SW480 (cell line): ENCODE measurements at regions not wholly inside any gene's neighbourhood (a gene's known extent, or its start where the extent isn't known, plus 50 kb on each side); places are given as distances from the start of the nearest gene placed in this dataset.
"Not testable (repeated sequence)": the region's sequence is repeated elsewhere in the genome, so short reads cannot be mapped to it uniquely, and the experiment has no call there.

Experiments
- DNase-seq: peaks from one replicate; pipeline ENCODE4 v3.0.0-alpha.2; 2016; ENCODE audit warnings: low spot score

GRCh38 chr4:125750399-125750798 is 435.6 kb downstream of the FAT4 start:
- DNase-seq = no peak

GRCh38 chr4:125750828-125751466 is 436.2 kb downstream of the FAT4 start:
- DNase-seq = no peak

GRCh38 chr4:125758438-125758837 is 443.7 kb downstream of the FAT4 start:
- no peak for DNase-seq

GRCh38 chr4:125760201-125760819 is 445.6 kb downstream of the FAT4 start:
- DNase-seq = no peak

- no peak for DNase-seq
Observed at GRCh38 chr4:125760956-125761355, 446.2 kb downstream of the FAT4 start.

GRCh38 chr4:125762537-125762936 is 447.8 kb downstream of the FAT4 start:
- DNase-seq = no peak

- DNase-seq = no peak
Observed at GRCh38 chr4:125765941-125766340, 451.2 kb downstream of the FAT4 start.

GRCh38 chr4:125770814-125771398 is 456.2 kb downstream of the FAT4 start:
- no peak for DNase-seq

- DNase-seq = no peak
Observed at GRCh38 chr4:125772680-125773079, 457.9 kb downstream of the FAT4 start.

- no peak for DNase-seq
Observed at GRCh38 chr4:125773502-125773901, 458.7 kb downstream of the FAT4 start.

GRCh38 chr4:125773931-125774330 is 459.2 kb downstream of the FAT4 start:
- DNase-seq = no peak

GRCh38 chr4:125776146-125776545 is 461.4 kb downstream of the FAT4 start:
- DNase-seq = no peak

- DNase-seq = no peak
Observed at GRCh38 chr4:125780164-125780563, 465.4 kb downstream of the FAT4 start.

GRCh38 chr4:125780747-125781146 is 466.0 kb downstream of the FAT4 start:
- no peak for DNase-seq

- no peak for DNase-seq
Observed at GRCh38 chr4:125781651-125782050, 466.9 kb downstream of the FAT4 start.

- DNase-seq = no peak
Observed at GRCh38 chr4:125784741-125785140, 470.0 kb downstream of the FAT4 start.

GRCh38 chr4:125787707-125788106 is 473.0 kb downstream of the FAT4 start:
- DNase-seq = no peak

GRCh38 chr4:125789023-125789422 is 474.3 kb downstream of the FAT4 start:
- no peak for DNase-seq

GRCh38 chr4:125791896-125792295 is 477.1 kb downstream of the FAT4 start:
- no peak for DNase-seq

- no peak for DNase-seq
Observed at GRCh38 chr4:125794989-125795388, 480.2 kb downstream of the FAT4 start.

- DNase-seq = no peak
Observed at GRCh38 chr4:125796138-125796537, 481.4 kb downstream of the FAT4 start.

GRCh38 chr4:125797621-125798020 is 482.9 kb downstream of the FAT4 start:
- not testable (repeated sequence) for DNase-seq

- no peak for DNase-seq
Observed at GRCh38 chr4:125801373-125801772, 486.6 kb downstream of the FAT4 start.

GRCh38 chr4:125801924-125802323 is 487.2 kb downstream of the FAT4 start:
- no peak for DNase-seq
